ENCODE measurements at regions not wholly inside any gene's neighbourhood (a gene's known extent, or its start where the extent isn't known, plus 50 kb on each side); places are given as distances from the start of the nearest gene placed in this dataset.
"Not testable (repeated sequence)": the region's sequence is repeated elsewhere in the genome, so short reads cannot be mapped to it uniquely, and the experiment has no call there.

GRCh38 chr2:58609326-58609725 lies 368.2 kb upstream of the FANCL start:
- DNase-seq (ENCODE audit: low read depth): no peak

DNA sequence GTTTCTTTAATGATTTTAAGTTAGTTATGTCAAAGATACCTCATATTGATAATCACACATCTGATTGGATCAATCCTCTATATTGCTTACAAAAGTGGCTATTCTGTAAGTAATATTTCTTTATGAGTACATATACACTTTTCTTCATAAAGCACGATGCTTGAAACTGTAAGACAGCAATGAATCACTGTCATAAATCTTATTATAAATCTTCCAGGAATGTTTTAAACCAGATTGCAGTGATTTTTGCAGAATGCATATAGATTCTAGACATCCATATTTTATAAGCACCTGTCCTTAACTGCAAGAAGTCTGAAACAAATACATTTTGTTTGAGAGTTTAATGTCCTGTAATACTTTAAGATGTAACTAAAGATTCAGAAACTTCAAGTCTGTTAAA lies 367.0 kb upstream of the FANCL start:
- DNase-seq (ENCODE audit: low read depth): no peak

DNA sequence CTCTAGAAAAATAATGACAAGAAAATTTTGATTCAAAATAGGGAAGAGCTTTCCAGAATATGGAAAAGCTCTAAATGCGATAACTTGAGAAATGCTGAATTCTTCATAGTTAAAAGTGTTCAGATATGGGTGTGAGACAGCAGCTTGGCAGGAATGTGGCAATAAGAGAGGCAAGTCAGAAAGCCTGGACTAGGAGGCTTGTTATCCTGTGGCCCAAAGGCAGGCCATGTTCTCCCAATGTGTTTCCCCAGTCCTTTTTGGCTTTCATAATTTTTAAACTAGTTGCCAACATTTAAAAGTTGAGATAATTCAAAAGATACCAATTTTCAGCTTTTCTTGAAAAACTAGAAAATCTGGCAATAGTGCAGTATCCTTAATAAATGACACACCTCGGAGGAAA lies 366.3 kb upstream of the FANCL start:
- DNase-seq (ENCODE audit: low read depth): no peak

GRCh38 chr2:58606799-58607198 lies 365.7 kb upstream of the FANCL start:
- DNase-seq (ENCODE audit: low read depth): no peak

DNA sequence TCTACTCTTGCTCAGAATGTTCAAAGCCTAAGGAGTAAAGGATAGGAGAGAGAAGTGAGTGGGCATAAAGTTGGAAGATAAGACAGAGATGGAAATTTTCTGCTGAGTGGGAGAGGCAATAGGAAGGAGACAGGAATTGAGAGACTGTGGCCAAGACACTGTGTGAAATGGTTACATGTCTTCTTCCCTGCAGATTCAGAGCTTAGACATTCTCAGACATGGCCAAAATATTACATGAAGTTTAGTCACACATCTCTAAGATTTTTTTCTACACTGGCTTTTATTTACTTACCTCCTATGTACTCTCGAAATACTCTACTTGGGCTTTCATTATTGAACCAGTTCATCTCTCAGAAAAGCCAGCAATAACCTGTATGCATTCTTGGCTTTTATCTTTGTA lies 363.0 kb upstream of the FANCL start:
- DNase-seq (ENCODE audit: low read depth): peak; percentile 43

DNA sequence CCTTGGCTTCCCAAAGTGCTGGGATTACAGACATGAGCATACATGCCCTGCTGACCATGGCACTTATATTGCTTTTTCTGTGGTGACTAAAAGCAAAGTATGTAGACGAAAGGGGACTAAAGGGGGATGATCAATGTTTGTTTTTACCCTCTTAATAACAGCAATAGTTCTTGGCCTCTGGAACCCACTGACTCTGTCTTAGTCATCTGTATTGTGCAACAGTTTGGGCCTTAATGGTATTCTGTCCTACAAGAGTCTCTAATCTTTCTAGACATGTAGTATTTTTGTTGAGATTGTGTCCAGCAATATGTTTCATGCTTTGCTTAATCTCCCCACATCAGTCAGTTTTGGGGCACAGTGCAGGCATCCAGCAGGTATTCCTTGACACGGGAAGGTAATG lies 359.9 kb upstream of the FANCL start:
- peak; percentile 45 for DNase-seq (ENCODE audit: low read depth)

- DNase-seq (ENCODE audit: low read depth): no peak
Observed at GRCh38 chr2:58598171-58598570, 357.0 kb upstream of the FANCL start.

DNA sequence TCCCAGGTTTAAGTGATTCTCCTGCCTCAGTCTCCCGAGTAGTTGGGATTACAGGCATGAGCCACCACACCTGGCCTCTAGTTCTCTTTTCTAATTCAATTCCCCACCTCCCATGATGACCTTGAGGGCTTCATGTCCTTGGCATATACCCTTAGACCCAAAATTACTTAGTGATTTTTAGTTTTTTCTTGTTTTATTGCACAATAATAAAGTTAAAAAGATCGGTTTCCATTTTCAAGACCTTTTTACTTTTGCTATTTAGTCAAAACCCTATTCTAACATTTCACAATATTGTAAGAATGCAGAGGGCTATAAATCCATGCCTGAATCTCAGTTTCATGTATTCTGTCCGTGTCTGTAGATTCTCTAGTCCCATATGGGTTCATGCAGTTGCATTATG lies 354.6 kb upstream of the FANCL start:
- no peak for DNase-seq (ENCODE audit: low read depth)

GRCh38 chr2:58594762-58595161 lies 353.6 kb upstream of the FANCL start:
- peak; percentile 15 for DNase-seq (ENCODE audit: low read depth)

- DNase-seq (ENCODE audit: low read depth): peak; percentile 6
Observed at GRCh38 chr2:58594175-58594574, 353.1 kb upstream of the FANCL start.

GRCh38 chr2:58586178-58586577 lies 345.1 kb upstream of the FANCL start:
- not testable (repeated sequence) for DNase-seq (ENCODE audit: low read depth)

DNA sequence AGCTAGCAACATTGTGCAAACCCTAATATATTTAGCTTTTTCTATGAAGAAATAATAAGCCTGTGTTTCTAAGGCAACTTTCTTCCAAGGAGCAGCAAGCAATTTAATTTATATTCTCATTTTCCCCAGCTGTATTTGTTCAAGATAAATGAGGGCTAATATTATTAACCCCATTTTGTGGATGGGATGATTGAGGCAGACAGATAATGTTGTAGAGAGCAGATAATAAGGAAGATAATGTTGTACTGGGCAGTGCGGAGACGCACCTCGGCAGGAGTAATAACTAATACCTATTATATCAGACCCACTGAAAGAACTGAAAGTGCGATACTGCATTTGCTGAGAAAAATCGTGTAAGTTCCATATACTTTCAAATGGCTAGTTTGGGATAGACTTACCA lies 344.1 kb upstream of the FANCL start:
- DNase-seq (ENCODE audit: low read depth): no peak

- no peak for DNase-seq (ENCODE audit: low read depth)
Observed at GRCh38 chr2:58584606-58585118, 343.5 kb upstream of the FANCL start.

- DNase-seq (ENCODE audit: low read depth): no peak
Observed at GRCh38 chr2:58578276-58578675, 337.2 kb upstream of the FANCL start.

- peak; percentile 9 for DNase-seq (ENCODE audit: low read depth)
Observed at GRCh38 chr2:58574873-58575272, 333.7 kb upstream of the FANCL start.

DNA sequence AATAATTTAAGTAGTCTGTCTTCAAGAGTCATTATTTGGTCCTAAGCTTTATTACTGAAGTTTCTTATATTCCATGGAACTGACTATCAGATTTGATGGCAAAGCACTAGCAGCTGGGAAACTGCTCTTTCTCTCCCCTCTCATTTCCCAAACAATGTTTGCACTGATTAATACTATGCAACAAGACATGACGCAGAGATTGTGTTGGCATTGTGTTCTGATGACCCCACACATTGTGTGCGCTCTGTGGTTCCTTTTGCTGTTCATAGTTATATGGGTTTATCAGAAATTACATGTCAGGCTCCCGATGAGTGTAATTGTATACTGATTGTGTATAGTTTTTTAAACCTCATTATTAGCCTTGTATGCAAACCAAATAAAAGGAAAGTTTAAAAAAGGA lies 331.6 kb upstream of the FANCL start:
- DNase-seq (ENCODE audit: low read depth): no peak

DNA sequence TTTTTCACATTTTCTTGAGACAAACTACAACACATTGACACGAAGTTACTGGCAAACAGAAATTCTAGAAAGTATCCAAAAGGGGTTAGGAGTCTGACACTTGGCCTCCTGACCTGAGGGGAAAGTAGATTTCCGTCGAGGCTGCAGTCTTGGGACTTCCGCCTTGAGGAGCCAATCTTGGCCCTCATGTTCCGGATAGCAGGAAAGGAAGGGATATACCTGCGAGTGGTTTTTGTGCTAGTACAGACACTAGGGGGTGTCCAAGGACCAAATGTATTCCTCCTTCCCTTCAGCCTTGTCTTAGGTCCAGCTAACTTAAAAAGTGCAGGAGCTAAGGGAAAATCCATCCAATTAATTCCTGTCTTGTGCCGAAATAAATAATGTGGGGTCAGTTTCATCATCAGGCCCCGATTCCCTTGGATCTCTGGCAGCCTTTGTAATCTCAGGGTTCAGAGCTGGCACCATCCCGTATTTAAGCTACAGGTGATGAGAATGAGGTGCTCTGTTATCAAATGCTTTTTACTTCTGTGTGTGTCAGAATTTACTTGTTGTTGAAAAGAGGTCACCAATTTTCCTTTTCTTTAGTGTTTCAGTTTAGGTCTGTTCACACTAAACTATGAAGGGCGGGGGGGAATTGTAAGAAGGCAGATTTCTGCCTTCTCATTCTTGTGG lies 330.2 kb upstream of the FANCL start:
- peak; percentile 66 for DNase-seq (ENCODE audit: low read depth)

DNA sequence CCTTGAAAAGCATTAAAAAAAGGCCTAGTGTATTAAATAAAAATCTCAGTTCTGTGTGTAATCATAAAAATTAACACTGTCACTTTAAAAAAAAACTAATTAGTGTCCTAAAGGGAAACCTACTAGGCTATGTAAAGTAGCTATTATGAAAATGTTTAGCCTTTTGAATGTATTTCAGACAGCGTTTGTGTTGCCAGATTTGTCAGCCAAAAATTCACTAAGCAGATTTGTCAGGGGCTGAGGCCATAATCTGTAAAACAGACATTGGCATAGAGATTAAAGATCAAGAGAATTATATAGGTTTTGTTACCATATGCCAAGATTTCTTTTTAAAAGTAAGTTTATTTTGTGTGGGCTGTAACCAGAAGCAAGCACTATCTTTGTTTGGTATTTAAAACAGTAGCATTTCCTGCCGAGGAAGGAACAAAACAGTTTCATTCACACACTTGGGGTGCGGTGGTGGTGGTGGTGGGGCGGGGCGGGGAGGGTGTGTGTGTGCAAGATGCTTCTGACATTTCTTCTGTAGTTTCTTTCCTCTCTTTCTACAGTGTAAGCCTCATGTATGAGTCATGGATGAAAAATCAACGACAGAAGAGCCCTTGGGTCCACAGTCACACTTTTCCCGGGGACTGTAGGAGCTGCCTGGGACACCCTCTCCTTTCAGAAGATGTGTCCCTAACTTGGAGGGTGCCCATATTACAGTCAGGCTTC lies 328.5 kb upstream of the FANCL start:
- DNase-seq (ENCODE audit: low read depth): peak; percentile 32

DNA sequence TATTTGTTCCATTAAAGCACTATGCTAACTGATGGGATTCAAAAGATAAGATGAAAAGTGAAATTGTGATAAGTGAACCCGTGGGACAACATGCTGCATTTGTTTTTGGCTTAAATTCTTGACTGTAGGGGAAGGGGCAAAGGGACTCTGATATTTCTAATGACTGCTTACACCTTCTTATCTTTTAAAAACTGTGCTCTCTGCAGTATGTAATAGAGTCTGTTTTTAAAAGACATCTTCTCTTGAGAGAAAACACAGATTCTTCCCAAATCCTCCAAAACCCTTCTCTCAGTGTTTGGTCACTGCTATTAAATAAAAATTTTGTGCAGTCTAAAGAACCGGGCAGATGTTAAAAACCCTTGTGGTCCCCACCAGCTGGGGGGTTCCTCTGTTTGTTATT lies 327.8 kb upstream of the FANCL start:
- no peak for DNase-seq (ENCODE audit: low read depth)

- peak; percentile 48 for DNase-seq (ENCODE audit: low read depth)
Observed at GRCh38 chr2:58562276-58562675, 321.2 kb upstream of the FANCL start.

- DNase-seq (ENCODE audit: low read depth): no peak
Observed at GRCh38 chr2:58560531-58560930, 319.4 kb upstream of the FANCL start.

GRCh38 chr2:58558881-58559280 lies 317.8 kb upstream of the FANCL start:
- DNase-seq (ENCODE audit: low read depth): no peak

DNA sequence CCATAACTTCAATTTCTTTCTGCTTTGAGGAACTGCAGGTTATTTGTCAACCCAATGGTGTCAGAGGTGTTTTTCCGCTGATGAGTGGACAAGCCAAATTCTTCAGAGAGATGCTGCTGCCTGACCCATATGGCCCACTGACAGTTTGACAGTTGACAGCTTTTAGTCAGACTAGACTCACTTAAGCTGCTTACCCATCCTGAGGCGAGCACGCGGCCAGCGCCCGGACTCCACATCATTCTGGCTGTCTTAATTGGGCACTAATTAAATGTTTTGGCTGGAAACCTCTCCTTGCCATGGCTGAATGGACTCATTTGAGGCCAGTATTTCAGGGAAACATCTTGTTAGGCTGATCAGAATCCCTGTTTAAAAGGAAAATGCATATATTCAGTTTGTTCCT lies 316.1 kb upstream of the FANCL start:
- no peak for DNase-seq (ENCODE audit: low read depth)

GRCh38 chr2:58553937-58554336 lies 312.8 kb upstream of the FANCL start:
- peak; percentile 3 for DNase-seq (ENCODE audit: low read depth)
